DOHH2 (cell line): ENCODE measurements at regions not wholly inside any gene's neighbourhood (a gene's known extent, or its start where the extent isn't known, plus 50 kb on each side); places are given as distances from the start of the nearest gene placed in this dataset.

Experiments
- H3F3A ChIP-seq: fragments of 200-600 bp; sonication (generic), shearing (Covaris generic); 2 replicates; pipeline ENCODE4 v1.6.0; 2016; ENCODE audit warnings: antibody characterized with exemption, mild to moderate bottlenecking; ENCODE audit not compliant: control insufficient read depth, insufficient read depth
- H3K27ac ChIP-seq: fragments of 200-600 bp; sonication (generic); 2 replicates; pipeline ENCODE4 v1.5.1; 2014; ENCODE audit warnings: low read depth, mild to moderate bottlenecking, low read length, moderate library complexity
- H3K27me3 ChIP-seq: fragments of 200-600 bp; sonication (generic); 2 replicates; pipeline ENCODE4 v1.6.1; 2014; ENCODE audit warnings: mild to moderate bottlenecking, low read length, mixed read lengths; ENCODE audit not compliant: control insufficient read depth
- H3K36me3 ChIP-seq: fragments of 200-600 bp; sonication (generic); 2 replicates; pipeline ENCODE4 v1.6.1; 2014; ENCODE audit warnings: mild to moderate bottlenecking, low read length, moderate library complexity, mixed read lengths; ENCODE audit not compliant: control insufficient read depth
- H3K4me1 ChIP-seq: fragments of 200-600 bp; sonication (generic); 2 replicates; pipeline ENCODE4 v1.6.1; 2014; ENCODE audit warnings: mild to moderate bottlenecking, low read length, mixed read lengths; ENCODE audit not compliant: control insufficient read depth
- H3K4me2 ChIP-seq: fragments of 200-600 bp; sonication (generic); 2 replicates; pipeline ENCODE4 v1.6.0; 2014; ENCODE audit warnings: mild to moderate bottlenecking, low read length, moderate library complexity
- H3K4me3 ChIP-seq: fragments of 200-600 bp; sonication (generic); 2 replicates; pipeline ENCODE4 v1.5.1; 2014; ENCODE audit warnings: mild to moderate bottlenecking, low read length, mixed read lengths
- H3K79me2 ChIP-seq: fragments of 200-600 bp; sonication (generic); 2 replicates; pipeline ENCODE4 v1.6.1; 2014; ENCODE audit warnings: mild to moderate bottlenecking, low read length, mixed read lengths; ENCODE audit not compliant: control insufficient read depth
- H3K9me2 ChIP-seq: fragments of 200-600 bp; sonication (generic); replicated peaks from 2 replicates; pipeline ENCODE4 v1.6.1; 2014; ENCODE audit warnings: mild to moderate bottlenecking, low read length, mixed read lengths; ENCODE audit not compliant: control insufficient read depth
- H3K9me3 ChIP-seq: fragments of 200-600 bp; sonication (generic); 2 replicates; pipeline ENCODE4 v1.6.1; 2014; ENCODE audit warnings: antibody characterized with exemption, low read length, mixed read lengths; ENCODE audit not compliant: control insufficient read depth, insufficient read depth
- H4K20me1 ChIP-seq: fragments of 200-600 bp; sonication (generic); 2 replicates; pipeline ENCODE4 v1.6.0; 2014; ENCODE audit warnings: low read depth, mild to moderate bottlenecking, antibody characterized with exemption, low read length, moderate library complexity; ENCODE audit not compliant: control insufficient read depth, insufficient read depth
- EZH2phosphoT487 ChIP-seq: fragments of 200-600 bp; sonication (generic); IDR thresholded peaks from 2 replicates; pipeline ENCODE4 v1.6.1; 2017; ENCODE audit warnings: borderline replicate concordance, mild to moderate bottlenecking, antibody characterized with exemption, low read length, moderate library complexity, mixed read lengths
- TF ChIP-seq, protein P1 (sequence below): fragments of 200-600 bp; sonication (generic); IDR thresholded peaks from one replicate; pipeline ENCODE4 v1.5.1; 2014; ENCODE audit warnings: antibody characterized with exemption, mild to moderate bottlenecking, low read depth, low read length; ENCODE audit not compliant: poor library complexity, severe bottlenecking

DNA sequence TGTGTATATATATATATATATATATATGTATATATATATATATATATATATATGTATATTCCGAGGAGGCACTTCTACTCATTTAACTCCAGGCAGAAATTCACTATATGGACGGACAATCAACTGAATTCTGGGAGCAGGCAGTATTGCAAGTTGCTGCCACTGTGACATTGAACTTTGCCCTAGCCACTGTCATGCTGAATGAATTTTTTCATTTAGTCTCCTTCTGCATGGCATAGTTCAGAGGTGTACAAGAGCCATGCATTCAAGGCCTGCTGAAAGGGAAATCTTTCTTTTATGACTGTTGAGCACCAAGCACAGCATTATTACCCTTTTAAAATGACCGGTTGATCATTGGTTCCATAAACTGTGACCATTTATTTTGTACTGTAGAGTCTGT lies 176.2 kb upstream of the THRB start:
- TF ChIP-seq EZH2phosphoT487: no peak
- TF ChIP-seq, protein P1, sequence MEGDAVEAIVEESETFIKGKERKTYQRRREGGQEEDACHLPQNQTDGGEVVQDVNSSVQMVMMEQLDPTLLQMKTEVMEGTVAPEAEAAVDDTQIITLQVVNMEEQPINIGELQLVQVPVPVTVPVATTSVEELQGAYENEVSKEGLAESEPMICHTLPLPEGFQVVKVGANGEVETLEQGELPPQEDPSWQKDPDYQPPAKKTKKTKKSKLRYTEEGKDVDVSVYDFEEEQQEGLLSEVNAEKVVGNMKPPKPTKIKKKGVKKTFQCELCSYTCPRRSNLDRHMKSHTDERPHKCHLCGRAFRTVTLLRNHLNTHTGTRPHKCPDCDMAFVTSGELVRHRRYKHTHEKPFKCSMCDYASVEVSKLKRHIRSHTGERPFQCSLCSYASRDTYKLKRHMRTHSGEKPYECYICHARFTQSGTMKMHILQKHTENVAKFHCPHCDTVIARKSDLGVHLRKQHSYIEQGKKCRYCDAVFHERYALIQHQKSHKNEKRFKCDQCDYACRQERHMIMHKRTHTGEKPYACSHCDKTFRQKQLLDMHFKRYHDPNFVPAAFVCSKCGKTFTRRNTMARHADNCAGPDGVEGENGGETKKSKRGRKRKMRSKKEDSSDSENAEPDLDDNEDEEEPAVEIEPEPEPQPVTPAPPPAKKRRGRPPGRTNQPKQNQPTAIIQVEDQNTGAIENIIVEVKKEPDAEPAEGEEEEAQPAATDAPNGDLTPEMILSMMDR: no peak
- no peaks in the 10 kb centered on the region for H3K27me3 ChIP-seq
- no peaks in the 10 kb centered on the region for H3K36me3 ChIP-seq
- H3K9me2 ChIP-seq: no peaks in the 10 kb centered on the region
- H3K4me1 ChIP-seq: no peaks in the 10 kb centered on the region
- H3K4me3 ChIP-seq: no peak overlapping the region
- H3K4me2 ChIP-seq: no peak overlapping the region
- no peaks in the 10 kb centered on the region for H3F3A ChIP-seq
- H3K79me2 ChIP-seq: no peaks in the 10 kb centered on the region
- H3K27ac ChIP-seq: no peak overlapping the region
- no peaks in the 10 kb centered on the region for H4K20me1 ChIP-seq
- no peaks in the 10 kb centered on the region for H3K9me3 ChIP-seq

DNA sequence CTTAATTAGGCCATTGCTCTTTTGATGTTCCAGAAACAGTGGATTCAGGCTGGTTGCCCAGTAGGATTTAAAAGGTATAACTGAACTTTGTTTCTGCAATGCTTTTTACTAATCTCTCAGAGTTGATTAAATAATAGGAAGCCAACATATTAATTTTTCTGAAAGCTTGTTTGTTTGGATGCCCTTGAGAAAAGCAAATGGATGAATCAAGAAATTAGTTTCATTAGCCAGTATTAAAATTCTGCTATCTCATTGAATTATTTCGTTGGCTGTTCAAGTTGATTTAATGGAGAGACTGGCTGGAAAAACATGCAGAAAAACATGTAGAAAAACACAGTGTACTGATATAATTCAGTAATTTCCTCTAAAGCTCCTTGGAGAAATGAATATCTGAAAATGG lies 178.9 kb upstream of the THRB start:
- no peaks in the 10 kb centered on the region for H3F3A ChIP-seq
- no peaks in the 10 kb centered on the region for H3K27me3 ChIP-seq
- H3K4me2 ChIP-seq: no peak overlapping the region
- no peak overlapping the region for H3K4me3 ChIP-seq
- H3K9me2 ChIP-seq: no peaks in the 10 kb centered on the region
- TF ChIP-seq EZH2phosphoT487: no peak
- TF ChIP-seq, protein P1: no peak
- H3K79me2 ChIP-seq: no peaks in the 10 kb centered on the region
- H3K36me3 ChIP-seq: no peaks in the 10 kb centered on the region
- H3K4me1 ChIP-seq: no peaks in the 10 kb centered on the region
- no peaks in the 10 kb centered on the region for H4K20me1 ChIP-seq
- no peak overlapping the region for H3K27ac ChIP-seq
- H3K9me3 ChIP-seq: no peaks in the 10 kb centered on the region

DNA sequence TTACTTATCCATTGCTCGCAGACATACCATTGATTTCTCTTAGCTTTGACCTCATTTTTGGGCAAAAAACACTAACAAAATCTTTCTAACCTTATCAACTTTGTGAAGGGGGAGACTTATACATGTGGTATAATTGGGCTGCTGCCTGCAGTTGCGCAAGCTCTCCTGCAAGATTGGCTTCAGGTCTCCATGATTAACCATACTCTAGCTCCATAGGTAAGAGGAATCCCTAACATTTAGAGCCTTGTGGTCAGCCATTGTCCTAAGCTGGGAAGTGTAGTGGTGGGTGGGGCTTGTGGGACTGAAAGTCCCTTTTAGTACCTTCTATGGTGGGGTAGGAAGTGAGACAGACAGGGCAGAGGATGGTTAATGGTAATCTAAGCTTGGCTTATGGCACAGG lies 179.6 kb upstream of the THRB start:
- no peaks in the 10 kb centered on the region for H3K9me3 ChIP-seq
- no peaks in the 10 kb centered on the region for H3K4me1 ChIP-seq
- H3K27me3 ChIP-seq: no peaks in the 10 kb centered on the region
- H3K36me3 ChIP-seq: no peaks in the 10 kb centered on the region
- TF ChIP-seq, protein P1: no peak
- H3K79me2 ChIP-seq: no peaks in the 10 kb centered on the region
- no peaks in the 10 kb centered on the region for H3F3A ChIP-seq
- H3K9me2 ChIP-seq: no peaks in the 10 kb centered on the region
- H4K20me1 ChIP-seq: no peaks in the 10 kb centered on the region
- H3K4me2 ChIP-seq: no peak overlapping the region
- H3K27ac ChIP-seq: no peak overlapping the region
- no peak overlapping the region for H3K4me3 ChIP-seq

DNA sequence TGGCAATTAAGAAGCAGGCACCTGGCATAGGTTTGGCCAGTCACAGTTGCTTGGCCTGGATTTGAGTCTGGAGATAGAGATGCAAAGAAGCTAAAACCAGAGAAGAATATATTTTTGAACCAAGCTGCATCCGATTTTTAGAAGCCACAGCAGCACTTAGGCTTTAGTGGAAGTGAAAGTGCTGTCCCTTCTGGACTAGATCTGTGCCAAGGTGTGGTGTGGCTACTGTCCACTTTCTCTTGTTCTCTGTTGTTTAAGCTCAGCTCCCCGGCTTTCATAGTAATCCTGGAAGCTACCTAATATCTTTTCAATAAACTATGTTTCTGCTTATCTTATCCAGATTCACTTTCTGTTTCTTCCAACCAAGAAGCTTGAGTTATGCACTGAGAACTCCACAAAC lies 183.4 kb upstream of the THRB start:
- H3F3A ChIP-seq: no peaks in the 10 kb centered on the region
- no peak overlapping the region for H3K4me3 ChIP-seq
- no peaks in the 10 kb centered on the region for H4K20me1 ChIP-seq
- no peaks in the 10 kb centered on the region for H3K9me2 ChIP-seq
- no peaks in the 10 kb centered on the region for H3K9me3 ChIP-seq
- TF ChIP-seq, protein P1: no peak
- no peak for TF ChIP-seq EZH2phosphoT487
- H3K27me3 ChIP-seq: no peaks in the 10 kb centered on the region
- H3K36me3 ChIP-seq: no peaks in the 10 kb centered on the region
- H3K27ac ChIP-seq: no peak overlapping the region
- no peaks in the 10 kb centered on the region for H3K4me1 ChIP-seq
- H3K79me2 ChIP-seq: no peaks in the 10 kb centered on the region
- H3K4me2 ChIP-seq: no peak overlapping the region
